ENCODE measurements at regions not wholly inside any gene's neighbourhood (a gene's known extent, or its start where the extent isn't known, plus 50 kb on each side); places are given as distances from the start of the nearest gene placed in this dataset.

DNA sequence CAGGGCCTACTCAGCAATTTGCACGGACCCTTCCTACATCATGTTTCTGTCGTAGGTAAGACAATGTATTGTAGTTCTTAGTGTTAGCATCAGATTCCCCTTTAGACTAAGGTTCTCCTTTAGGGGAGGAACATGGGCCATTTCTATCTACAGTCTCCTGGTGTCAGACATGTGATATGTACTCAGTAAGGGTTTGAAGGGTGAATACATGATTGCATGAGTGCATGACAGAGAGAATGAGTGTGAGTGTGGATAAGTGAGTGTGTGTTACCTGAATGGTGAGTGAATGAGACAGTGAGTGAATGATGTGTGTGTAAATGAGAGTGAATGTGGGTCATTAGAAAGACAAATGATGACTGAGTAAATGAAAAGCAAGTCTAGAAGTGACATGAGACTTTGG lies 476.8 kb downstream of the HAPSTR1 start:
- intact Hi-C loops (cut with DNase I; ENCODE audit: low total_unique reads), result no loop called here
- in situ Hi-C loops (cut with MboI; ENCODE audit: low pct_ligation_motif_present in 1 of 4, low pct_unique_long_range_greater_than_20kb in 1 of 4, low sequenced_read_pairs in 3 of 4), result no loop called here
- H3K4me1 ChIP-seq, result no peaks in the 10 kb centered on the region
- DNase-seq, result no peak
- TF ChIP-seq CTCF (IDR thresholded peaks at IDR 0.05) (no peak), EP300 (IDR thresholded peaks at IDR 0.05; ENCODE audit: low read depth) (no peak), POLR2AphosphoS5 (IDR thresholded peaks at IDR 0.05) (no peak), POLR2A (IDR thresholded peaks at IDR 0.05) (no peak)
- H3K36me3 ChIP-seq, result no peaks in the 10 kb centered on the region
- H3K27me3 ChIP-seq, result no peaks in the 10 kb centered on the region
- H3K9me3 ChIP-seq, result no peaks in the 10 kb centered on the region
- H3K4me3 ChIP-seq, result no peak overlapping the region
- no peak overlapping the region for H3K27ac ChIP-seq
- WGBS, 2 donors (ENCODE audit: low coverage in 1 of 2), result 80 to 83% methylated on average over 2 of the region's 2 CpGs

GRCh38 chr16:9570521-9570920 lies 479.1 kb downstream of the HAPSTR1 start:
- H3K4me3 ChIP-seq, result no peak overlapping the region
- TF ChIP-seq CTCF (IDR thresholded peaks at IDR 0.05) (no peak), POLR2AphosphoS5 (IDR thresholded peaks at IDR 0.05) (no peak), POLR2A (IDR thresholded peaks at IDR 0.05) (no peak), EP300 (IDR thresholded peaks at IDR 0.05; ENCODE audit: low read depth) (no peak)
- H3K9me3 ChIP-seq, result no peaks in the 10 kb centered on the region
- DNase-seq, result no peak
- WGBS, 2 donors (ENCODE audit: low coverage in 1 of 2), result 64 to 74% methylated on average over 2 to 3 of the region's 3 CpGs
- no peak overlapping the region for H3K27ac ChIP-seq
- H3K36me3 ChIP-seq, result no peaks in the 10 kb centered on the region
- in situ Hi-C loops (cut with MboI; ENCODE audit: low pct_ligation_motif_present in 1 of 4, low pct_unique_long_range_greater_than_20kb in 1 of 4, low sequenced_read_pairs in 3 of 4) (no loop called here), intact Hi-C loops (cut with DNase I; ENCODE audit: low total_unique reads) (loop anchor here (10.0 kb wide), 1 partner anchor 46 kb away; no protein-coding TSS in a partner anchor)
- no peaks in the 10 kb centered on the region for H3K27me3 ChIP-seq
- no peaks in the 10 kb centered on the region for H3K4me1 ChIP-seq

DNA sequence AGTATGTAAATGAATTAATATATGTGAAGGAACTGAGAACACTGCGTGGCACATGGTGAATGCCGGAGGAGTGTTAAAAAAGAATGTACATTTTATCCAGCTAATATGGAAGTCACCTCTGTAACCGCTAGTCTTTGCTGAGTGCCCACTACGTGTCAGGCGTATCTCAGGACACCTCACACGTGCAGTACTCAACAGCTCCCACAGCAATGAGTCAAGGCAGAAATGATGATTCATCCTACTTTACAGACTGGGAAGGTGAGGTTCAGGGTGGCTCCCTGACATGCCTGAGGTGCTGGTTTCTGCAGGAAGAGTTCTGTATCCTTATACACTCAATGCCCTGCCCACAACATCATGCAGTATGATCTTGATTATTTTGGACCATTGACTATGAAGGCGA lies 487.0 kb downstream of the HAPSTR1 start:
- no peak for DNase-seq
- Histone ChIP-seq H3K4me3 (no peak overlapping the region), H3K27me3 (no peaks in the 10 kb centered on the region), H3K4me1 (no peaks in the 10 kb centered on the region), H3K9me3 (no peaks in the 10 kb centered on the region), H3K36me3 (no peaks in the 10 kb centered on the region), H3K27ac (no peak overlapping the region)
- intact Hi-C loops (cut with DNase I; ENCODE audit: low total_unique reads), result loop anchor here (10.0 kb wide), 1 partner anchor 54 kb away; no protein-coding TSS in a partner anchor
- no peak for TF ChIP-seq CTCF (IDR thresholded peaks at IDR 0.05)
- TF ChIP-seq POLR2A (IDR thresholded peaks at IDR 0.05), result no peak
- no peak for TF ChIP-seq EP300 (IDR thresholded peaks at IDR 0.05; ENCODE audit: low read depth)
- TF ChIP-seq POLR2AphosphoS5 (IDR thresholded peaks at IDR 0.05), result no peak
- 69 to 91% methylated on average over 5 to 7 of the region's 7 CpGs for WGBS, 2 donors (ENCODE audit: low coverage in 1 of 2)
- in situ Hi-C loops (cut with MboI; ENCODE audit: low pct_ligation_motif_present in 1 of 4, low pct_unique_long_range_greater_than_20kb in 1 of 4, low sequenced_read_pairs in 3 of 4), result no loop called here

DNA sequence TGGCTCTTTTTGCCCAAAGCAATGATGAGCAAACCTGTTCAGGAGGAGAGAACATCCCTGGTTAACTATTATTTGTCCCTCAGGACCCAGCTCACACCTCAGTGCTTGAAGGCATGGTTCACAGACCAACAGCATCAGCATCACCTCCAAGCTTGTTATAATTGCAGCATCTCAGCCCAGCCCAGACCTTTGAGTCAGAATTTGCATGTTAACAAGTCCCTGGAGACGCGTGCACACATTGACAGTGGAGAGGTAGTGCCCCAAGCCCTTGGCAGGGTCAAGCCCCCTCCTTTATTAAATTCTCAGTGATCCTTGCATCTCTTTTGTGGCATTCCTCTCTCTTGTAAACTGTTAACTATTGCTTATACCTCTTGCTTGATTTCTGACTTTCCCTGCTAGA lies 488.6 kb downstream of the HAPSTR1 start:
- Histone ChIP-seq H3K27me3 (no peaks in the 10 kb centered on the region), H3K9me3 (no peaks in the 10 kb centered on the region), H3K27ac (no peak overlapping the region), H3K4me1 (no peaks in the 10 kb centered on the region), H3K36me3 (no peaks in the 10 kb centered on the region), H3K4me3 (no peak overlapping the region)
- intact Hi-C loops (cut with DNase I; ENCODE audit: low total_unique reads) (no loop called here), in situ Hi-C loops (cut with MboI; ENCODE audit: low pct_ligation_motif_present in 1 of 4, low pct_unique_long_range_greater_than_20kb in 1 of 4, low sequenced_read_pairs in 3 of 4) (no loop called here)
- WGBS, 2 donors (ENCODE audit: low coverage in 1 of 2), result 87% methylated on average over 2 of the region's 2 CpGs; no CpG with 5 or more reads in 1 of the 2 donors
- no peak for DNase-seq
- TF ChIP-seq POLR2A (IDR thresholded peaks at IDR 0.05), result no peak
- no peak for TF ChIP-seq POLR2AphosphoS5 (IDR thresholded peaks at IDR 0.05)
- TF ChIP-seq CTCF (IDR thresholded peaks at IDR 0.05), result no peak
- no peak for TF ChIP-seq EP300 (IDR thresholded peaks at IDR 0.05; ENCODE audit: low read depth)
